HG03095 (cell line): ENCODE measurements at regions not wholly inside any gene's neighbourhood (a gene's known extent, or its start where the extent isn't known, plus 50 kb on each side); places are given as distances from the start of the nearest gene placed in this dataset.

ENCODE experiments used
- ATAC-seq: cut with Tn5 transposase; IDR thresholded peaks from one replicate; pipeline ENCODE4 v1.9.1; 2021; ENCODE audit warnings: moderate library complexity; ENCODE audit not compliant: unreplicated experiment

DNA sequence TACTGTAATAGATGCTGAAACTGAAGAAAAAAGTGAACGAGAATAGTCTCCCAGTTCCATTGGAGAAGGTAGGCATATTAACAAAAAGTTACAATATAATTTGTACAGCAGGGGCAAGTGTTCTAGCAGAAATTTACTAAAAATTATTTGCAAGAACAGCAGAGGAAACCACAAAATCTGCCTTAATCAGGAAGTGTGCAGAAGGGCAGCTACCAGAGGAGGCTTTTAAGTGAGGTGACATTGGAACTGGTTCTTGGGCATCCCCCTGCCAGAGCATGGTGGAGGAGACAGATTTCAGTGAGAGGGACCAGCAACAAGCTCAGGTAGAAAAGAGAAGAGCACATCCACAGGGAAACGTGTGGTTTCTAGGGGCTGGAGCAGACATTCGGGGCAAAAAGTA is 279.3 kb upstream of the CAMK1G start:
- ATAC-seq, result no peak

DNA sequence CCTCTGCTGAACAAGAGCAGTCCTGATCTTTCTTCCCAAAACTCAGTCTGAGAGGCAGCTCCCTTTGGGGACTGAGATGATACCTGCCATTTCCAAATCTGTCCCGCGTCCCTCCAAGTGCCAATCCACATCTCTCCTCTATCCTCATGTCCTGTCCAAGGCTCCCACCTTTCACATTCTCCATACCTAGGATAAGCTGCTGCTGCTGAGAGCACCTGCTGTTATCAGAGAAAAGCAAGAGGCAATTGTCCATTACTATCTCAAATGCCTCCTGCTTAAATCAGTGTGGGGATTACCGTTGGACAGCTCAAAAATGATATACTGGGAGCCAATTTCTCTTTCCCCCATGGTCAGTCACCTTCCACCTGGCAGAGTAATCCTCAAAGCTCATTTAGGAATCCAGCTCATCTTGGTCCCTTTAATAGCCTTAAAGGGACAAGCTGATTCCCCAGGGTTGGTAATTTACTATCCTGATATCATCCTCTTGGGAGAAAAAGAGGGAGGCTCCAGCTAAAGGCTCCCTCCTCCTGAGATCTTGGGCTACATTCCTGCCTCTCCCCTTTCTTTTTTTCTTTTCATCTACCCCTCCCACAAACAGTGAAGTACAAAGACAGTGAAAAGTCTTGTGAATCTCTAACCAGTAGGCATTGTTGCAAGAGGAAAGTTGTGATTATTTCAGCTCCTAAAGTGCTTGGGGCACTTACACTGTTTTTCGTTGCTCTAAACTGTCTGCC is 278.1 kb upstream of the CAMK1G start:
- ATAC-seq, result no peak

DNA sequence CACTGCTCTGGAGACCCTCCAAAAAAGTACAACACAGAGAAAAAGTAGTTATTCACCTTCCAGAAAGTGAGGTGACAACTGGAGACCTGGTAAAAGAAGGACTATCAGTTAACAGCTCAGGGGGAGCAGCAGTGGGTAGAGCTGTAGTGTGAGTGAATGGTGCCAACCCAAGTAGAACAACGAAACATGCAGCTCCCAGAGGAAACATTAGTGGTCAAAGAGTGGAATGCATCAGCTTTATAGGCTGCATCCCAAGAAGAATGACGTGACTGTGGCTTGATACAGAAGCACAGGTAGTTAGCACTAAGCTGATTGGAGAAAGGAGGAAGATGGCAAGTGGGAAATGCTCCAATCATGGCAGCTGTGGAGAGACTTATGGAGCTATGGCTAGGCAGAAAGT is 275.7 kb upstream of the CAMK1G start:
- no peak for ATAC-seq

DNA sequence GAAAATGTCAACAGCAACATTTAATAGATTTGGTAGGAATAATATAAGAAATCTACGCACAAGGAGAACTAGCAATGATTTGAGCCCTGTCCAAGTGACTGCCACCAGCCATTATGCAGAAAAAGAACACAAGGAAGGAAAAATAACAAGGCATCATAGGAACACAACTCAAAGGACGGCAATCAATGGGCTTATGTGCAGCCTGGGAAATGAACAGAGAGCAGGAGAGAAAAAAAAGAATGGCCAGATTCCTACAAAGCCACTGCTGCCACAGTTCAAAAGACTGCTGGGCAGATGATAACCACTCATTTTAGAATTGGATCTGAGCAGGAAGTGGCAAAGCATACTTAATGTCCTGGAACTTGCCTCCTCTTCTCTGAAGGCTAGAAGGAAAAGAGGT is 274.3 kb upstream of the CAMK1G start:
- no peak for ATAC-seq

DNA sequence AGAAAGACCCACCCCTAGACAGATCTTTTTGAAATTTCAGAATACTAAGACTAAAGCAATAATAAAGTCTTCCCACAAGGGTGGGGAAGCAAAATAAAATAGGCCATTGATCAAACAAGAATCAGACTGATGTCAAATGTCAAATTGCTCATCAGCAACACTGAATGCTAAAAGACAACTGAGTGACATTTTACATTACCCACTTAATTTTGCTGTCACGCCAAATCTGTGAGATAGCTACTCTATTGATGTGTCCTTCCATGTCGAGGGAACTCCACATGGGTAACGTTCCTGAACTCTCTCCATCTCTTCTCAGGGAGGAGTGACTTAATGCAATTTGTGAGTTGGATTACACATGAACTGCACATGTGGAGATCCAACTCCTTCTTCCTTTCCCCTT is 271.7 kb upstream of the CAMK1G start:
- ATAC-seq, result no peak

DNA sequence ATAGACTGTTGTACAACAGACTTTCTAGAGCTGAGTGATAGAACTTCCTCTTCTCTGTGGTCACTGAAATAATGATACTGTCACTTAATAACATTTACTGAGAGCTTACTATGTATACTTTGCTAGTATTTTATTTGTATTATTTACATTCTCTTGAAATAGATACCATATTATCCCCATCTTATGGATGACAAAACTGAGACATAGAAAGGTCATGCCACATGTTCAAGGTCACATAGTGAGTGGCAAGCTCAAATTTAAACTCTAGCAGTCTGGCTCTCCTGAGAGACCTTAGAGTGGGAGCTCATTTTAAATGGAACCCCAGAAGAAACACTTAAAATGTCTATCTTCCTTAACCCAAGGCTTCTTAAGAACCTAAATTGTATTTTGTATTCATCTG is 266.6 kb upstream of the CAMK1G start:
- ATAC-seq, result no peak

DNA sequence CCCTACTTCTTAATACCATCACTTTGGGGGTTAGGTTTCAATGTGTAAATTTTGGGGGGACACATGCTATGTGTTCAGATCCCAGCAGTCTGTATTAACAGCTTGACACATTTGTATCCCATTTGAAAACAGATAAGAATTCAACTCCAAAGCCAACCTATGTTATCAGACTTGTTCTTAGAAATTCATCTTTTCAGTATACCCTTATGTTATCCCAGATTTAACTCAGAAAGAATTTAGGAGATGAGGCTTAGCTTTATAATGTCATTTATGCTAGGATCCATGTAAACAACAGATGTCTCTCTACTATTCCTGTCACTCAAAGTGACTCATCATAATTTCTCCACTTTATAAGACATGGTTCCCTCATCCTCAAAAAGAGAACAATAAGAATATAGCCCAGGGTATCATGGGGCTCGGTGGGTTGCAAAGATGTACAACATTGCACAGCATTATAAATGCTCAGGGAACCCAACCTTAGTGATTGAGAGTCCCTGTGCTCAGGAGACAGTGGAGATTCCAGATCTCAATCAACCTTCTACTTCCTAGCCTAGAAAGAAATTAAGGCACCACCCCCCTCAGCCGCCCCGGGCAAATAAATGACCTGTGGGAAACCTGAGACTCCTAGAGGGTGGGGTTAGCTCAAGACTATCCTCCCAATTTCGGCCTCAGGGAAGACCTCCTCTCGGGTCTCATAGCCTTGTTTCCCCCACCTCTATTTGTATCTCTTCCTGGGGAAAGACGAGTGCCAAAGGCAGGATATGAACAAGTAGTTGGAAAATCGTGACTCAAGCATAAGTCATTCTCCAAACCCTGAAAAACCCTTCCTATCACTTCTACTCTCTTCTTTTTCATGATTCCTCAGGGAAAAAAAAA is 265.1 kb upstream of the CAMK1G start:
- no peak for ATAC-seq

DNA sequence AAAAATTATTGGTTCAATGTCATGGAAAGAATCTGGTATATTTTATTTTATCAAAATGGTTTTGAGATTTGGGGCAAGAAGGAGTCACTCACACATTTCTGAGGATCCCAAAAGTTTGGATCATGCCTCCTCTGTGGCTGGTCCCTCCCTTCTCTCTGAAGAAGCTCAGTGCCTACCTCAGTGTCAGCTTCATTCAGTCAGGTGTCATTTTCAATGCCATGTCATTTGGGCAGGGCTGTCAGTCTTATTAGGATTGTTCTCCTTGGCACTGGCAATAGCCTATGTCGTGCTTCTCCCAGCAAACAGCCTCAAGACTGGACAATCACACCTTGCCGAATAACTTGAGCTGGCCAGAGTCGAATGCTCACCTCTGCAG is 264.5 kb upstream of the CAMK1G start:
- no peak for ATAC-seq

DNA sequence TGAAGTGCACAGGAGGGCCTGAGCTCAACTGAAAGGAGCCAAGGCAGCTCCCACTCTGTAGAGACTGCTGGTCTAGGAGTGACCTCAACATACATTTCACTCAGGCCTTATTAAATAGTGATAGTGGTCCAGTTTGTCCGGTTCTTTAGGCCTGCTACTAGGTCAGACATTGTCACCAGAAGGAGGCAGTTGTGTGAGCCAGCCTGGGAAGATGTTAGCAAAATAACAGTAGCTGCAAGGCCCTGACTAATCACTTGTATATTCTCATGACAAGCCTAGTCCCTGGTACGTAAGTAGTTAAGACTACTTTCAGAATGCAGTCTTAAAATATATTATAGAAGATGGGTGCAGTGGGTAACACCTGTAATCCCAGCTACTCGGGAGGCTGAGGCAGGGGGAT is 264.0 kb upstream of the CAMK1G start:
- ATAC-seq, result no peak

DNA sequence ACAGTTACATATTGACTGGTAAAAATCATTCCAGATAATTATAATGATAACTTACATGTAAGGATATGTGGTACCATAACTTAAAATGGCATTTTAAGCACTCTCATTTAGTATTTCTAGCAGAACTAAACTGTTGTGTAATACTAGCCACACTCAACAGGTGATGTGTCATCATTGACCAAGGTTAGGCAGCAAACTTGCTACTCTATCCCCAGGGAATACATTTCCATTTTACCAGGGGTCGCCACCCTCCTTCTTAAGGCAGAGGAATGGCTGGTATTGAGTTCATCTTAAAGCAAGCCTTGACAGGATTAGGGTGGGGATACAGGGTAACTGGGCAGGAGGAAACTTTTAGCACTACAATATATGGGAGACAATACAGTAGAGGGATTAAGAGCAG is 259.8 kb upstream of the CAMK1G start:
- no peak for ATAC-seq

DNA sequence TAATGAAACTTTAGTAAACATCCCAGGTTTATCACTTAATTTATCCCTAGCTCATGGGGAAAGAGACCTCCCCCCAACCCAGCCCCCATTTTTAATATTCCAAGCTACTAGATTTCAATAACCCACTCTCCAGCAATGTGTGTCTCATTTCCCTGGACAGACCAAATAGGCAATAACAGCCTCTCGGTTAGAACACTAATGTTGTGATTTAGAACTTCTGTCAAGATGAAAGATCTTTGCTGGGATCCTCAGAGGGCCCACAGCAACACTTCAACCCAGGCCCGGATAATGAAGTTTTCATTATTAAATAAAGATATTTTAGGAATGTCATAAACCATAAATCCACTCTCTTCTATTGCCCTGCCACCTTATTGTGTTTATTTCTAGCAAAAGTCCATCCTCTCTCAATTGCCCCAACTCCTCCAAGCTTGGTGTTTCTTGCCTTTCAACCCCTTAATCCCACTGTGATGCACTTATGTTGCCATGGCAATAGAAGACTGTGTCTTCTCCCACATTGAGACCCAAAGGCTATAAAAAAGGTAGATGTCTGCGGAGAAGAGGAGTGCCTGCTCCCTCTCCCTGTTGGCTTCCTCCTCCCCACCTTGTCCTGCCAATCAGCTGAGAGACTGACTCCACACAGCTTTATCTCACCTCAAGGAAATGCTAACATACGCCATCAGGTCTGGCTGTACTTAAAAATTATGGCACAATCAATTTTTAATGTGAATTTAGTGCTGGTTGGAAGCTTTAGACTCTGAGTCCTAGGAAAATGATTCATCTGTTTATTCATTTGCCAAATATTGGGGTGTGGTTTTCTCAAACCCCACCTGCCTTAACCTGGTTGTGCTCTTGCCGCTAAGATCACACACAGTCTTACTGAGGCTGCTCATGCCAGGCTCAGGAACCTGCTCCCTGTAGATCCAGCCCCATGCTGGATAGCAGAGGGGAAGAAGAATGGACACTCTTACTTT is 258.3 kb upstream of the CAMK1G start:
- ATAC-seq, result no peak

DNA sequence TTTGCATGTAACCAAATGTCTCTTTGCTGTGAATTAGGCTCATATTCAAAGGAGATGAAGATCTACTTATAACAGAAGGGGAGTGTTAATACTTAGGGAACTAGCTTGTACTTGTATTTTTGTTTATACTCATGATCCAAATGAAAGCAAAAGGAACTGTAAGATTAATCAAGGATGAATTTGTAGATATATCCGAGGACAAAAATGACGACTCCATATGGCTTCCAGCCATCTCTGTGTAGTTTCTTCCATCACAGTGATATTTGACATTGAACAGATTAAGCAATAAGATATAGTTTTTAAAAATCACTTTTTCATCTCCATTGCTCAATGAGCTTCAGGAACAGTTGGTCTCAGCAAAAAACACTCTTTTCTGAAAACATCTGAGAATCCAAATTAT is 257.4 kb upstream of the CAMK1G start:
- ATAC-seq, result no peak

DNA sequence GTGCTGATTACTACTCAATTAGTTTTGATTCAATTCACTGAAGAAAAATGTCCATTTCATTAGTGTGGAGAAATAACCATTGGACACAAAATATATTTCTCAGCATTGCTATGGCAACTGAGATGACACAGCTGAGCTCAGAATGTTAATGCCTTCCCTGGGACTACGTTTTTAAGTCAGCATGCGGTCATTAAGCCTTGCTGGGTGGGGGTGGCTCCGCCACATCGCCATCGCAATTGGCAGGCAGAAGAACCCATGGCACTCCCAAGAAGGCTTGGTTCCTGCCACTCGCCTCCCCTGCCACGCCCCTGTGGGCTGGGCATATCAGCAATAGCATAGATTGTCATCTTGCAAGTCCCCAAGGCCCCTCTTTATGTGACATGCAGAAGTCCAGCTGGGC is 256.7 kb upstream of the CAMK1G start:
- ATAC-seq, result no peak

DNA sequence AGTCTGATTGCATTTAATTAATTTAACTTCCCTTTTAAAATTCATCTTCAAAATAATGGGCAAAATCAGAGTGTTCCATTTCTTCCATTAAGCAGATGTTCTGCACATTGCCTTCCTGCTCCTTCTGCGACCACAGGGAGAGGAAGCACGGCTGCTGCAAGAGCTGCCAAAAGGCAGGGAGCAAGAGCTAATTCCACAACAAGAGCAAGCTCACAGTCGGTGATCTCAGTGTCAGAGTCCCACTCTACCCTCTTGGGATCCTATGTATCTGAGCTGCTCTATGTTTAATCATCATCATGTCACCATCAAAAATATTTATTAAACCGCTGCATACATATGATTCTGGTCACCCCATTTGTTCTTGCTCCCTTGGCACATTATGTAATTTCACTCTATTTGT is 255.3 kb upstream of the CAMK1G start:
- ATAC-seq, result no peak

DNA sequence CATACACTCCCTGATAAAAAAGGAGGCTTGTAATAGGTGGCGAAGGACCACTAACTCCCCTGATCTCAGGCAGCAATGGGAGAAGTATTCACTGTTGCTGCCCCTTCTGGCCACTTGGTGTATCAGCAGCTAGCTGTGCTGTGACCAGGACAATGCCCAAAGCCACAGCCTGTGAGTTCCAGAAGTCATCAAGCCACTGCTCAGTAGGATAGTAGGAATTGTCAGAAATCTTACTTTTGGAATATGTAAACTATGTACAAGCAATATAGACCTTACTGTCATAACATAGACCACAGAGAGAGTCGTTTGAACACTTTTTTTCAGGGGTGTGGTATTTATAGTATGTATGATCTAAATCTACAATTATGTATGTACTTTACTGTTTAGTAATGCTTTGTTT is 248.3 kb upstream of the CAMK1G start:
- ATAC-seq, result peak; percentile 72

DNA sequence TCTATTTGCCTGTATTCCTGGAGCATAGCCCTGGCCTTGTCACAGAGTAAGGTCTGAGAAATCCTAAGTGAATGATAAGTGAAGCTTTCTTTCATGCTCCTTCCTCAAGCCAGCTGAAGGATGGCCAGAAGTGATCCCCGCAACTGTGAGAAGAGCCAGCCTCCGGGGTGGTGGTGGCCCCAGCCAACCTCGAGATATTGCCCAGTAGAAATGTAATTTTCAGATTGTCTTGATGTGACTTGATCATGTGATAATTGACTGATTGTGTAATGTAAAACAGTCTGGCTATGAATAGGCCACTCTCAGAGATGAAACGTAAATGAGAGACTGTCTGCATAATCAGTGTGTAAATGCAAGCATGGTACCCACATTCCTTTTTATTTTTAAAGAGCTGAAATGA is 242.4 kb upstream of the CAMK1G start:
- ATAC-seq, result no peak

DNA sequence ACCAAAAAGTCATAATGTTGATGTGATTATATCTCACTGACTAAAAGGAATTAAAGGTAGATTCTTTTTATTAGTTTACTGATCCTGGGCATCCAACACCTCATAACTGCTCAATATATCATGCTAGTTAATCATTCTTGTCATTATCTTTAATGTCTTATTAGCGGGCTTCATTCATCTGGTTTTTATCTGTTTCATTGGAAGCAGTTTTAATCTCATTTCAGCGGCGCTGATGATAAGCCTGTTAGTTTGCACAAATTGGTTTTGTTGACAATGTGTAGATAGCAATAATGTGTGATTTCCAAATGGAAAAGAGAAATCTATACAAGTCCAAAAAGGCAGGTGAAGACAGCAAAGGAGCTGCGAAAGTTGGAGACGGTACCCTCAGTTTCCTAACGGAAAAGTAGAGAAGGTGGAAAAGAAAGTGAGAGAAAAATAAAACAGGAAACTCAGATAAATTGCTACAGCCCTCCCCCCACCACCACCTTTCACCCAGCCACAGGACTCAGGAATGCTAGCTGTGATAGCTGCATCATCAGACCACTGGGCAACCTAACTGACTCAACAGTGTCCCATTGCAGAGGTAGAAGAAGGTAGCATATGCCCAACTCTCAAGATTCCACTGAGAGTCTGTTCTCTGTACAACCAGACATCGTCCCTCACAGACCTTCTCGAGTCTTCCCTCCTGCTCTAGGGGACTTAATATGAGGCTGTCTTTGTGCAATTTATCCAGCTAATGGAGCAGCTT is 241.7 kb upstream of the CAMK1G start:
- no peak for ATAC-seq

DNA sequence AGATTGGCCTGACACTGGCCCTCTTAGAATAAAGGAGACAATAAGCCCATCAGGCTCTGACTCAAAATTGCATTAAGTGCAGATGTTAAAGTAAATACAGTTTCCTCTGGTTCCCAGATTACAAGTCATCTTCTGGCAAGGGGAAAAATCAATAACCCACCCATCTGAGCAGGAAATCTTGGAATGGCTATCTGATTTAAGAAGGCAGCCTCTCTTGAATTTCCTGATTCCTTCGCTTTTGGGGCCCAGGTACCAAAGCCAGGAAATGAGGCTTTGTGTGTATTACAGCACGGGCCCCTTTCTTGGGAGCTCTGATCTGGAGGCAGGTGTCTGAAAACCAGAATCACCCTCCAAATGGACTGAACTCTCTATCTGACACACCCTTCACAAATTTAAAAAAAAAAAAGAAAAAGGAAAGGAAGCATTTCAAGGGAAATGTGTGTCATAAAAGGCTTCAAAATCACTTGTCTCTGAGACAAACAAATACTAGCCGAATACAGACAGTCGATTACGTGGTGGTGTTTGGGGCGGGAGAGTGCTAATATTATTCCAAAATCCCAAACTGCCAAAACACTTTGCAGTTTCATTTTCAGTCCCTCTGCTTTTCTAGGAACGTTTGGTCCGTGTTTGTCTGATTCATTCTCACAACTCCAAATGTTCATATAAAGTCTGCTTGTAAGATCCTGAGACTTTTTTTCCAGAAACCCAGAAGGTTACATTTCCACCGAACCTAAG is 240.9 kb upstream of the CAMK1G start:
- ATAC-seq, result no peak

DNA sequence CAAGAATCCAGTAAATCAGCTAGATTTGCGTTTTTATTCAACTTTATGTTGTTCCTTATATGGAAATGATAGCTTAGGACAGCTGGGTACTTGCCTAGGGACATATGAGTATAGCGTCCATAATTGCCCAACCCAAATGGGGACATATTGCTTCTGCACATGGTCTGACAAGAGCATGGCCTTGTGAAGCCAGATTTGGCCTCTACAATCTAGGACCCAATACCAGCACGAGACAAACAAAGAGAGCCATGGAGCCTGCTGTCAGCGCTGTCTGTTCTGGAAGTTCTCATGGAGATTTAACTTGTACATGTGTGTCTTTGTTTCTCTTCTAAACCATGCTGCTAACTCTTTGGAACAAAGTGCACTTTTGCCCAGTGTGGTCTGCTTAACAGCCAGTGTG is 240.0 kb upstream of the CAMK1G start:
- no peak for ATAC-seq

DNA sequence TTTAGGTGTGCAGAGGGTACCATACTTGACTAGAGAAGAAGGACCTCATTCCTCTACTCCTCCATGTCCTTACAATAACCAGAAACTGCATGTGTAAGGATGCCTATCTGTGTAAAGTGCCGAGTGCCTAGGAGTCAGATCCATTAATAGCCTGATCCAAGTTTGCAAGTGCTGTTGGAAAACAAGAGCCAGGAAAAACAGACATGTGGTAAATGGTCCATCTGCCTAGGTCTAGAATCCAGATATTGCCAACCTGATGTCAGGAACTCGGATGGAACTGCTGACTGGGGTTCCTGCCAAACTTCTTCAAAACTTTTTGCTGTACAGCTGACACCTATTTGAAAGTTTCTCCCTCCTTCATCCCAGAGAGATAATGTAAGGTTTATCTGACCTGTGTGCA is 239.4 kb upstream of the CAMK1G start:
- ATAC-seq, result no peak
